WTC11 (cell line): ENCODE measurements at regions not wholly inside any gene's neighbourhood (a gene's known extent, or its start where the extent isn't known, plus 50 kb on each side); places are given as distances from the start of the nearest gene placed in this dataset.
A peak's percentile ranks its signal among the peaks of the same experiment; 100 is the strongest.

ENCODE experiments used
- ATAC-seq: fragments of 200-7000 bp; cut with Tn5 transposase; 2 replicates; pipeline ENCODE4 v1.10.0; 2021; ENCODE audit warnings: mild to moderate bottlenecking, moderate library complexity
- CTCF ChIA-PET: fragments of 300-600 bp; sonication (Branson Sonifier 250); formaldehyde crosslinking; loops from one replicate; lab custom pipeline; 2021; ENCODE audit warnings: antibody characterized with exemption; lab: Charles Lee
- POLR2A ChIA-PET: fragments of 350-600 bp; sonication (Branson Sonifier 250); formaldehyde crosslinking; loops from one replicate; lab custom pipeline; 2021; ENCODE audit warnings: antibody characterized with exemption; lab: Charles Lee
- DNase-seq: peaks from one replicate; pipeline ENCODE4 v3.0.0; 2021; ENCODE audit warnings: low spot score
- H3K27ac Mint-ChIP-seq: 2 replicates; pipeline ENCODE4 v1.8.0; 2021; ENCODE audit warnings: mixed read lengths
- H3K27me3 Mint-ChIP-seq: 2 replicates; pipeline ENCODE4 v1.8.0; 2021; ENCODE audit warnings: low read depth, mild to moderate bottlenecking, moderate library complexity, mixed read lengths
- H3K36me3 Mint-ChIP-seq: 2 replicates; pipeline ENCODE4 v1.8.0; 2021; ENCODE audit warnings: mixed read lengths
- H3K4me1 Mint-ChIP-seq: 2 replicates; pipeline ENCODE4 v1.8.0; 2022; ENCODE audit warnings: mixed read lengths
- H3K4me3 Mint-ChIP-seq: 2 replicates; pipeline ENCODE4 v1.8.0; 2021; ENCODE audit warnings: mild to moderate bottlenecking, moderate library complexity, mixed read lengths
- H3K9me3 Mint-ChIP-seq: 2 replicates; pipeline ENCODE4 v1.8.0; 2021; ENCODE audit warnings: mixed read lengths
- EMX1 ChIP-seq: fragments of 250-450 bp; sonication (Bioruptor Pico); IDR thresholded peaks from 2 replicates; pipeline ENCODE4 v1.8.0; 2021; ENCODE audit warnings: mild to moderate bottlenecking
- ESRRA ChIP-seq: sonication (generic); formaldehyde crosslinking; IDR thresholded peaks from 2 replicates; pipeline ENCODE4 v1.8.1; 2022; ENCODE audit warnings: mild to moderate bottlenecking, missing genetic modification reagents, borderline replicate concordance
- ETV6 ChIP-seq: sonication (generic); formaldehyde crosslinking; IDR thresholded peaks from 2 replicates; pipeline ENCODE4 v1.8.1; 2022; ENCODE audit warnings: mild to moderate bottlenecking, missing genetic modification reagents
- GABPB1 ChIP-seq: sonication (generic); formaldehyde crosslinking; IDR thresholded peaks from 2 replicates; pipeline ENCODE4 v1.8.1; 2023; ENCODE audit warnings: mild to moderate bottlenecking, missing genetic modification reagents
- HMGA2 ChIP-seq: fragments of 250-450 bp; sonication (Bioruptor Pico); IDR thresholded peaks from 2 replicates; pipeline ENCODE4 v1.4.0; 2021; ENCODE audit warnings: mild to moderate bottlenecking, moderate library complexity
- MXD4 ChIP-seq: fragments of 250-450 bp; sonication (Bioruptor Pico); IDR thresholded peaks from 2 replicates; pipeline ENCODE4 v1.8.0; 2021; ENCODE audit warnings: mild to moderate bottlenecking, moderate library complexity, borderline replicate concordance
- NFATC4 ChIP-seq: fragments of 250-450 bp; sonication (Bioruptor Pico); IDR thresholded peaks from 2 replicates; pipeline ENCODE4 v1.9.0; 2021; ENCODE audit warnings: mild to moderate bottlenecking
- NR1H2 ChIP-seq: sonication (generic); formaldehyde crosslinking; IDR thresholded peaks from 2 replicates; pipeline ENCODE4 v1.9.0; 2021; ENCODE audit warnings: mild to moderate bottlenecking, moderate library complexity, missing genetic modification reagents
- NR3C1 ChIP-seq: sonication (generic); formaldehyde crosslinking; conservative IDR thresholded peaks from 2 replicates; pipeline ENCODE4 v1.8.1; 2023; ENCODE audit warnings: low read depth, mild to moderate bottlenecking, missing genetic modification reagents
- RELA ChIP-seq: sonication (generic); formaldehyde crosslinking; IDR thresholded peaks from 2 replicates; pipeline ENCODE4 v1.8.1; 2022; ENCODE audit warnings: missing genetic modification reagents, mild to moderate bottlenecking, borderline replicate concordance
- RORB ChIP-seq: fragments of 250-450 bp; sonication (Bioruptor Pico); IDR thresholded peaks from 2 replicates; pipeline ENCODE4 v1.9.0; 2021; ENCODE audit warnings: mild to moderate bottlenecking
- SMAD3 ChIP-seq: sonication (generic); formaldehyde crosslinking; IDR thresholded peaks from 2 replicates; pipeline ENCODE4 v1.8.0; 2022; ENCODE audit warnings: missing genetic modification reagents, mild to moderate bottlenecking, borderline replicate concordance
- SOX15 ChIP-seq: fragments of 250-450 bp; sonication (Bioruptor Pico); IDR thresholded peaks from 2 replicates; pipeline ENCODE4 v1.9.0; 2021; ENCODE audit warnings: mild to moderate bottlenecking
- SP1 ChIP-seq: sonication (generic); formaldehyde crosslinking; conservative IDR thresholded peaks from 2 replicates; pipeline ENCODE4 v1.8.1; 2022; ENCODE audit warnings: missing genetic modification reagents
- TP53 ChIP-seq: sonication (generic); formaldehyde crosslinking; IDR thresholded peaks from 2 replicates; pipeline ENCODE4 v1.8.1; 2023; ENCODE audit warnings: mild to moderate bottlenecking, missing genetic modification reagents
- ZNF263 ChIP-seq: sonication (generic); formaldehyde crosslinking; IDR thresholded peaks from 2 replicates; pipeline ENCODE4 v1.8.1; 2022; ENCODE audit warnings: low read depth, mild to moderate bottlenecking, moderate library complexity, missing genetic modification reagents
- ZNF416 ChIP-seq: fragments of 250-450 bp; sonication (Bioruptor Pico); IDR thresholded peaks from 2 replicates; pipeline ENCODE4 v1.9.0; 2021; ENCODE audit warnings: mild to moderate bottlenecking, inconsistent platforms
- ZNF671 ChIP-seq: fragments of 250-450 bp; sonication (Bioruptor Pico); IDR thresholded peaks from 2 replicates; pipeline ENCODE4 v1.8.0; 2021; ENCODE audit warnings: mild to moderate bottlenecking
- TF ChIP-seq, protein P1 (sequence below): sonication (generic); formaldehyde crosslinking; IDR thresholded peaks from 2 replicates; pipeline ENCODE4 v1.8.0; 2022; ENCODE audit warnings: missing genetic modification reagents
- TF ChIP-seq, protein P2 (sequence below): sonication (generic); formaldehyde crosslinking; IDR thresholded peaks from 2 replicates; pipeline ENCODE4 v1.8.1; 2023; ENCODE audit warnings: mild to moderate bottlenecking, missing genetic modification reagents, moderate library complexity
- TF ChIP-seq, protein P3 (sequence below): fragments of 250-450 bp; sonication (Bioruptor Pico); IDR thresholded peaks from 2 replicates; pipeline ENCODE4 v1.8.0; 2021; ENCODE audit warnings: mild to moderate bottlenecking
- TF ChIP-seq, protein P4 (sequence below): sonication (generic); formaldehyde crosslinking; IDR thresholded peaks from 2 replicates; pipeline ENCODE4 v1.8.0; 2022; ENCODE audit warnings: mild to moderate bottlenecking, missing genetic modification reagents
- TF ChIP-seq, protein P5 (sequence below): sonication (generic); formaldehyde crosslinking; conservative IDR thresholded peaks from 2 replicates; pipeline ENCODE4 v1.8.1; 2022; ENCODE audit warnings: mild to moderate bottlenecking, missing genetic modification reagents

DNA sequence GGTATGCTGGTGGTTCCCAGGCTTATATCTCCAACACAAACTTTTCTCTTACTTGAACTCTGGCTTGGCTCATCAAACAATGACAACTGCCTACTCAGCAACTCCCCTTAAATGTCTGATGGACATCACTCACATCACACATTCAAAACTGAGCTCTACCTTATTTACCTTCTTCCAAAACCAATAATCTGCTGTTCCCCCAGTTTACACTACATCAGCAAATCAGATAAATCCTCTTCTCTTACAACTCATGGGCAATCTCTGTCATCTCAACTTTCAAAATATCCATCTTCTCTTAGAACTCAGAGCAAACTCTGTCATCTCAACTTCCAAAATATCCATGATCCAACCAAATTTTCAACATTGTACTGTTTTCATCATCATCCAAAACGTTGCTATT, 2347.9 kb upstream of the ACO1 start (continued):
- TF ChIP-seq SOX15 (CRISPR knock-in tag) = no peak
- TF ChIP-seq NFATC4 (CRISPR knock-in tag) = no peak
- no peak for TF ChIP-seq TP53 (CRISPR knock-in tag)
- TF ChIP-seq, protein P1, sequence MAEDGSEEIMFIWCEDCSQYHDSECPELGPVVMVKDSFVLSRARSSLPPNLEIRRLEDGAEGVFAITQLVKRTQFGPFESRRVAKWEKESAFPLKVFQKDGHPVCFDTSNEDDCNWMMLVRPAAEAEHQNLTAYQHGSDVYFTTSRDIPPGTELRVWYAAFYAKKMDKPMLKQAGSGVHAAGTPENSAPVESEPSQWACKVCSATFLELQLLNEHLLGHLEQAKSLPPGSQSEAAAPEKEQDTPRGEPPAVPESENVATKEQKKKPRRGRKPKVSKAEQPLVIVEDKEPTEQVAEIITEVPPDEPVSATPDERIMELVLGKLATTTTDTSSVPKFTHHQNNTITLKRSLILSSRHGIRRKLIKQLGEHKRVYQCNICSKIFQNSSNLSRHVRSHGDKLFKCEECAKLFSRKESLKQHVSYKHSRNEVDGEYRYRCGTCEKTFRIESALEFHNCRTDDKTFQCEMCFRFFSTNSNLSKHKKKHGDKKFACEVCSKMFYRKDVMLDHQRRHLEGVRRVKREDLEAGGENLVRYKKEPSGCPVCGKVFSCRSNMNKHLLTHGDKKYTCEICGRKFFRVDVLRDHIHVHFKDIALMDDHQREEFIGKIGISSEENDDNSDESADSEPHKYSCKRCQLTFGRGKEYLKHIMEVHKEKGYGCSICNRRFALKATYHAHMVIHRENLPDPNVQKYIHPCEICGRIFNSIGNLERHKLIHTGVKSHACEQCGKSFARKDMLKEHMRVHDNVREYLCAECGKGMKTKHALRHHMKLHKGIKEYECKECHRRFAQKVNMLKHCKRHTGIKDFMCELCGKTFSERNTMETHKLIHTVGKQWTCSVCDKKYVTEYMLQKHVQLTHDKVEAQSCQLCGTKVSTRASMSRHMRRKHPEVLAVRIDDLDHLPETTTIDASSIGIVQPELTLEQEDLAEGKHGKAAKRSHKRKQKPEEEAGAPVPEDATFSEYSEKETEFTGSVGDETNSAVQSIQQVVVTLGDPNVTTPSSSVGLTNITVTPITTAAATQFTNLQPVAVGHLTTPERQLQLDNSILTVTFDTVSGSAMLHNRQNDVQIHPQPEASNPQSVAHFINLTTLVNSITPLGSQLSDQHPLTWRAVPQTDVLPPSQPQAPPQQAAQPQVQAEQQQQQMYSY (CRISPR knock-in tag) = no peak
- no peak for TF ChIP-seq RORB
- no peak for TF ChIP-seq EMX1 (CRISPR knock-in tag)
- TF ChIP-seq NR1H2 (CRISPR knock-in tag) = no peak

DNA sequence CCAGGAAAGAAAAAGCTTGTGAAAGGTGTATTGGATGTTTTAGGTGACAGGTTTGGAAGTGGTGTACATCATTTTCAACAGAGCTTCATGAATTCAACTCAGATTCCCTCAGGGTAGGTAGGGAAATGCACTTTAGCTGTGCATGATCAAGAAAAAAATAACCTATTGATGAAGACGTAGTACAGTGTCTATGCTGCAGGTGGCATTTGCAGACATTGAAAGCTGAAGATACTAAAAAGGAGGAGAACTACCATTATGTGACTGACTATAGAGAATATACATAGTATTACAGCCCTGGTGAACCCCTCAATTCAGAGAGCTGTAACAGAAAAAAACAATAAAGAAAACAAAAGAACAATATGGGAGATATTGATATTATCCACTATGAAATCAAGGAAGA, 2344.7 kb upstream of the ACO1 start:
- H3K9me3 Mint-ChIP-seq = no peaks in the 10 kb centered on the region
- H3K36me3 Mint-ChIP-seq = no peaks in the 10 kb centered on the region
- POLR2A ChIA-PET = no interaction called here
- H3K4me3 Mint-ChIP-seq = no peak overlapping the region
- CTCF ChIA-PET = no interaction called here
- TF ChIP-seq HMGA2 (CRISPR knock-in tag) (no peak), ZNF671 (CRISPR knock-in tag) (no peak), RELA (CRISPR knock-in tag) (no peak), ZNF263 (no peak), GABPB1 (CRISPR knock-in tag) (no peak), MXD4 (no peak), SP1 (CRISPR knock-in tag) (no peak), ESRRA (CRISPR knock-in tag) (no peak), ZNF416 (no peak)
- TF ChIP-seq, protein P2, sequence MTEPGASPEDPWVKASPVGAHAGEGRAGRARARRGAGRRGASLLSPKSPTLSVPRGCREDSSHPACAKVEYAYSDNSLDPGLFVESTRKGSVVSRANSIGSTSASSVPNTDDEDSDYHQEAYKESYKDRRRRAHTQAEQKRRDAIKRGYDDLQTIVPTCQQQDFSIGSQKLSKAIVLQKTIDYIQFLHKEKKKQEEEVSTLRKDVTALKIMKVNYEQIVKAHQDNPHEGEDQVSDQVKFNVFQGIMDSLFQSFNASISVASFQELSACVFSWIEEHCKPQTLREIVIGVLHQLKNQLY = no peak
- TF ChIP-seq, protein P3, sequence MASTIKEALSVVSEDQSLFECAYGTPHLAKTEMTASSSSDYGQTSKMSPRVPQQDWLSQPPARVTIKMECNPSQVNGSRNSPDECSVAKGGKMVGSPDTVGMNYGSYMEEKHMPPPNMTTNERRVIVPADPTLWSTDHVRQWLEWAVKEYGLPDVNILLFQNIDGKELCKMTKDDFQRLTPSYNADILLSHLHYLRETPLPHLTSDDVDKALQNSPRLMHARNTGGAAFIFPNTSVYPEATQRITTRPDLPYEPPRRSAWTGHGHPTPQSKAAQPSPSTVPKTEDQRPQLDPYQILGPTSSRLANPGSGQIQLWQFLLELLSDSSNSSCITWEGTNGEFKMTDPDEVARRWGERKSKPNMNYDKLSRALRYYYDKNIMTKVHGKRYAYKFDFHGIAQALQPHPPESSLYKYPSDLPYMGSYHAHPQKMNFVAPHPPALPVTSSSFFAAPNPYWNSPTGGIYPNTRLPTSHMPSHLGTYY = no peak
- TF ChIP-seq, protein P4, sequence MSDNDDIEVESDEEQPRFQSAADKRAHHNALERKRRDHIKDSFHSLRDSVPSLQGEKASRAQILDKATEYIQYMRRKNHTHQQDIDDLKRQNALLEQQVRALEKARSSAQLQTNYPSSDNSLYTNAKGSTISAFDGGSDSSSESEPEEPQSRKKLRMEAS (CRISPR knock-in tag) = no peak
- TF ChIP-seq, protein P5, sequence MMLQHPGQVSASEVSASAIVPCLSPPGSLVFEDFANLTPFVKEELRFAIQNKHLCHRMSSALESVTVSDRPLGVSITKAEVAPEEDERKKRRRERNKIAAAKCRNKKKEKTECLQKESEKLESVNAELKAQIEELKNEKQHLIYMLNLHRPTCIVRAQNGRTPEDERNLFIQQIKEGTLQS = no peak
- DNase-seq (no peak), ATAC-seq (peak; percentile 62)
- no peak overlapping the region for H3K27ac Mint-ChIP-seq
- H3K27me3 Mint-ChIP-seq = no peaks in the 10 kb centered on the region
- H3K4me1 Mint-ChIP-seq = no peaks in the 10 kb centered on the region

DNA sequence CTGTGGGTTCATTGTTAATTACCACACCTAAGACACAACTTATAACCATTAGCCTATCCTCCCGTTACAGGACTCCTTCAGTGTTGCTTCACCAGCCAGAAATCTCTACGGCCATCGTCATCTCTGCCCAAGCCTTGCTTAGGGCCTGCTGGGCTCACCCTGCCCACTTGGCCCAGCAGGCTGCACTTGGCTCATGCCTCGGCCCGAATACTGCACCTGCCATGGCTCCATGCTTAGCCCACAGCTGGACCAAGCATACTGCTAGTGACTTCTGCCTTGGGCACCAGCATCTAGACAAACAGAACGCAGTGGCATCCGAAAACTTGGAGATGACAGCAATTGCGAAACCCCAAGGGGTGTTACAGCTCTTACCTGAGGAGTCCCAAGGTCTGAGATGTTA, 2336.0 kb upstream of the ACO1 start:
- no peaks in the 10 kb centered on the region for H3K4me1 Mint-ChIP-seq
- ChIA-PET POLR2A (interaction anchor here (0.6 kb wide), 1 partner anchor 15 kb away, joined by 3 read pairs; no protein-coding TSS in a partner anchor), CTCF (no interaction called here)
- DNase-seq (no peak), ATAC-seq (no peak)
- TF ChIP-seq ZNF671 (CRISPR knock-in tag) (no peak), NR3C1 (CRISPR knock-in tag) (no peak), SMAD3 (CRISPR knock-in tag) (0 out of 2 replicates have a peak, but pooled peaks have one; percentile 24), ETV6 (CRISPR knock-in tag) (no peak)
- H3K36me3 Mint-ChIP-seq = no peaks in the 10 kb centered on the region
- H3K27ac Mint-ChIP-seq = no peak overlapping the region
- H3K4me3 Mint-ChIP-seq = no peak overlapping the region
- H3K27me3 Mint-ChIP-seq = no peaks in the 10 kb centered on the region
- no peaks in the 10 kb centered on the region for H3K9me3 Mint-ChIP-seq
